Endodermal cell (in vitro differentiated cells): ENCODE measurements at regions not wholly inside any gene's neighbourhood (a gene's known extent, or its start where the extent isn't known, plus 50 kb on each side); places are given as distances from the start of the nearest gene placed in this dataset.
A peak's percentile ranks its signal among the peaks of the same experiment; 100 is the strongest.

ENCODE experiments used
- DNase-seq: peaks from one replicate; pipeline ENCODE4 v3.0.0-alpha.2; 2017
- H3K27ac ChIP-seq: 2 replicates; pipeline ENCODE4 v1.5.1; 2013; ENCODE audit warnings: mild to moderate bottlenecking, low read depth, low read length, moderate library complexity
- H3K27me3 ChIP-seq: 2 replicates; pipeline ENCODE4 v1.6.1; 2013; ENCODE audit warnings: mild to moderate bottlenecking, low read length, moderate library complexity; ENCODE audit not compliant: insufficient read depth, control insufficient read depth, poor library complexity, severe bottlenecking
- H3K36me3 ChIP-seq: 2 replicates; pipeline ENCODE4 v1.7.0; 2013; ENCODE audit warnings: mild to moderate bottlenecking, low read length, moderate library complexity; ENCODE audit not compliant: control insufficient read depth, insufficient read depth
- H3K4me1 ChIP-seq: one replicate; pipeline ENCODE4 v1.7.0; 2013; ENCODE audit warnings: low read length; ENCODE audit not compliant: control insufficient read depth, insufficient read depth
- H3K4me3 ChIP-seq: 2 replicates; pipeline ENCODE4 v1.5.1; 2013; ENCODE audit warnings: mild to moderate bottlenecking, low read length, moderate library complexity
- H3K9ac ChIP-seq: 2 replicates; pipeline ENCODE4 v1.6.1; 2013; ENCODE audit warnings: mild to moderate bottlenecking, low read length, moderate library complexity; ENCODE audit not compliant: poor library complexity, severe bottlenecking; ENCODE audit errors: extremely low read depth
- H3K9me3 ChIP-seq: 2 replicates; pipeline ENCODE4 v1.6.1; 2013; ENCODE audit warnings: mild to moderate bottlenecking, low read length, moderate library complexity; ENCODE audit not compliant: control insufficient read depth
- H3K27ac Mint-ChIP-seq: 2 replicates; pipeline ENCODE4 v1.8.0; 2020; ENCODE audit warnings: mixed read lengths
- H3K27me3 Mint-ChIP-seq: 2 replicates; pipeline ENCODE4 v1.8.0; 2021; ENCODE audit warnings: mild to moderate bottlenecking, mixed read lengths; ENCODE audit not compliant: insufficient read depth
- H3K36me3 Mint-ChIP-seq: 2 replicates; pipeline ENCODE4 v1.8.0; 2020; ENCODE audit warnings: low read depth, mixed read lengths
- H3K4me1 Mint-ChIP-seq: 2 replicates; pipeline ENCODE4 v1.8.0; 2020; ENCODE audit warnings: mixed read lengths
- H3K4me3 Mint-ChIP-seq: 2 replicates; pipeline ENCODE4 v1.8.0; 2020; ENCODE audit warnings: mild to moderate bottlenecking, moderate library complexity, mixed read lengths
- H3K9me3 Mint-ChIP-seq: 2 replicates; pipeline ENCODE4 v1.8.0; 2020; ENCODE audit warnings: mild to moderate bottlenecking, mixed read lengths
- WGBS, 2 experiments: methylation state at CpG; one replicate each; pipeline versions ENCODE4 v1.1.5 to v1.1.7; 2013; ENCODE audit warnings: missing lambda C conversion rate in 2 of 2, mixed read lengths in 1 of 2; ENCODE audit not compliant: insufficient coverage in 1 of 2, insufficient read length in 1 of 2; 5-methylcytosine and 5-hydroxymethylcytosine counted together
- TF ChIP-seq, protein P1 (sequence below): fragments of 200-600 bp; sonication (generic); conservative IDR thresholded peaks from 2 replicates; pipeline ENCODE4 v1.5.0; 2021; ENCODE audit warnings: antibody characterized with exemption, mild to moderate bottlenecking

DNA sequence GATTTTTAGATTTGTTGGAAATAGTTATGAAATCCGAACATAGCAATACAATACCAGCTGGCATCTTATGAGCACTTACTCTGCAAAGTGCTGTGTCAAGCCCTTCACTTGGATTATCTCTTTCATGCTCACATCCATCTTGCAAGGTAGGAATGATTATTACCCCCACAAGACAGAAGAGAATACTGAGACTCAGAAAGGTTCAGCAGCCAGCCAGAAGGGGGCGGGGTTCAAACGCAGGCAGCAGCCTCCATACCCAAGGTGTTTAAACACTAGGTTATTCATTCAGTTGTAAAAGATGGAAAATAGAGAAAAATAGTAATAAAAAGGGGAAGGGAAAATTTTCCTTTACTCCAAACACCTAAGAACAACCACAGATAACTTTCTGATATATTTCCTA, 158.5 kb downstream of the CCDC34 start:
- no peak overlapping the region for H3K4me3 ChIP-seq
- no peaks in the 10 kb centered on the region for H3K9me3 ChIP-seq
- H3K27me3 ChIP-seq = no peaks in the 10 kb centered on the region
- H3K27ac Mint-ChIP-seq = no peak overlapping the region
- H3K27ac ChIP-seq = no peak overlapping the region
- DNase-seq = peak; percentile 74
- no peaks in the 10 kb centered on the region for H3K27me3 Mint-ChIP-seq
- no peaks in the 10 kb centered on the region for H3K9me3 Mint-ChIP-seq
- no peak overlapping the region for H3K9ac ChIP-seq
- H3K4me3 Mint-ChIP-seq = no peak overlapping the region
- TF ChIP-seq, protein P1, sequence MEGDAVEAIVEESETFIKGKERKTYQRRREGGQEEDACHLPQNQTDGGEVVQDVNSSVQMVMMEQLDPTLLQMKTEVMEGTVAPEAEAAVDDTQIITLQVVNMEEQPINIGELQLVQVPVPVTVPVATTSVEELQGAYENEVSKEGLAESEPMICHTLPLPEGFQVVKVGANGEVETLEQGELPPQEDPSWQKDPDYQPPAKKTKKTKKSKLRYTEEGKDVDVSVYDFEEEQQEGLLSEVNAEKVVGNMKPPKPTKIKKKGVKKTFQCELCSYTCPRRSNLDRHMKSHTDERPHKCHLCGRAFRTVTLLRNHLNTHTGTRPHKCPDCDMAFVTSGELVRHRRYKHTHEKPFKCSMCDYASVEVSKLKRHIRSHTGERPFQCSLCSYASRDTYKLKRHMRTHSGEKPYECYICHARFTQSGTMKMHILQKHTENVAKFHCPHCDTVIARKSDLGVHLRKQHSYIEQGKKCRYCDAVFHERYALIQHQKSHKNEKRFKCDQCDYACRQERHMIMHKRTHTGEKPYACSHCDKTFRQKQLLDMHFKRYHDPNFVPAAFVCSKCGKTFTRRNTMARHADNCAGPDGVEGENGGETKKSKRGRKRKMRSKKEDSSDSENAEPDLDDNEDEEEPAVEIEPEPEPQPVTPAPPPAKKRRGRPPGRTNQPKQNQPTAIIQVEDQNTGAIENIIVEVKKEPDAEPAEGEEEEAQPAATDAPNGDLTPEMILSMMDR = peak; percentile 78
- WGBS, 2 experiments = 47 to 88% methylated on average over 1 to 2 of the region's 3 CpGs
- H3K4me1 Mint-ChIP-seq = peaks cover 63% of the 10 kb centered on the region
- peaks cover 3% of the 10 kb centered on the region for H3K36me3 ChIP-seq
- H3K4me1 ChIP-seq = peaks cover 34% of the 10 kb centered on the region
- H3K36me3 Mint-ChIP-seq = peaks cover 42% of the 10 kb centered on the region

DNA sequence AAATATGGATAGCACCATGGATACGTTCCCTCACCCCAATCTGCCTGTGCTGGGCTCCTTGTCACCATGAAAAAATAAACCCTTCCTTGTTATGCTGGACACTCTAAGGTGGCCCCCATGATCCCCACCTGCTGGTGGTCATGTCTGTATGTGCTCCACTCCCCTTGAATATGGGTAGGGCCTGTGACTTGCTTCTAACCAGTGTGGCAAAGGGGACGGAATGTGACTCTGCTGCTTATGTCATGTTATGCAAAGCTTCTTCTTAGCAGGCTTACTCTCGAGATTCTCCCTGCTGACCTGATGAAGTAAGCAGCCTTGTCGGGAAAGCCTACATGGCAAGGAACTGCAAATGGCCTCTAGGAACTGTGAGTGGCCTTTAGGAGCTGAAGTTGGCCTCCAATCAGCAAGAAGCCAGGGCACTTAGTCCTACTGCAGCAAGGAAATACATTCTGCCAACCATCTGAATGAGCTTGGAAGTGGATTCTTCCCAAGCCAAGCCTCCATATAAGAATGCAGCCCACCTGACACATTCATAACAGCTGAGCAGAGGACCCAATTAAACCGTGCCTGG, 159.9 kb downstream of the CCDC34 start:
- TF ChIP-seq, protein P1 = no peak
- no peak overlapping the region for H3K4me3 Mint-ChIP-seq
- peaks cover 31% of the 10 kb centered on the region for H3K4me1 ChIP-seq
- H3K4me1 Mint-ChIP-seq = peaks cover 58% of the 10 kb centered on the region
- 86 to 94% methylated on average over 3 to 5 of the region's 5 CpGs for WGBS, 2 experiments
- no peaks in the 10 kb centered on the region for H3K27me3 Mint-ChIP-seq
- H3K36me3 ChIP-seq = peaks cover 2% of the 10 kb centered on the region
- peaks cover 33% of the 10 kb centered on the region for H3K36me3 Mint-ChIP-seq
- H3K9me3 ChIP-seq = no peaks in the 10 kb centered on the region
- no peaks in the 10 kb centered on the region for H3K9me3 Mint-ChIP-seq
- no peak overlapping the region for H3K9ac ChIP-seq
- peak; percentile 56 for DNase-seq
- no peak overlapping the region for H3K27ac ChIP-seq
- peak overlapping the region; percentile 49 for H3K27ac Mint-ChIP-seq
- H3K27me3 ChIP-seq = no peaks in the 10 kb centered on the region
- no peak overlapping the region for H3K4me3 ChIP-seq

DNA sequence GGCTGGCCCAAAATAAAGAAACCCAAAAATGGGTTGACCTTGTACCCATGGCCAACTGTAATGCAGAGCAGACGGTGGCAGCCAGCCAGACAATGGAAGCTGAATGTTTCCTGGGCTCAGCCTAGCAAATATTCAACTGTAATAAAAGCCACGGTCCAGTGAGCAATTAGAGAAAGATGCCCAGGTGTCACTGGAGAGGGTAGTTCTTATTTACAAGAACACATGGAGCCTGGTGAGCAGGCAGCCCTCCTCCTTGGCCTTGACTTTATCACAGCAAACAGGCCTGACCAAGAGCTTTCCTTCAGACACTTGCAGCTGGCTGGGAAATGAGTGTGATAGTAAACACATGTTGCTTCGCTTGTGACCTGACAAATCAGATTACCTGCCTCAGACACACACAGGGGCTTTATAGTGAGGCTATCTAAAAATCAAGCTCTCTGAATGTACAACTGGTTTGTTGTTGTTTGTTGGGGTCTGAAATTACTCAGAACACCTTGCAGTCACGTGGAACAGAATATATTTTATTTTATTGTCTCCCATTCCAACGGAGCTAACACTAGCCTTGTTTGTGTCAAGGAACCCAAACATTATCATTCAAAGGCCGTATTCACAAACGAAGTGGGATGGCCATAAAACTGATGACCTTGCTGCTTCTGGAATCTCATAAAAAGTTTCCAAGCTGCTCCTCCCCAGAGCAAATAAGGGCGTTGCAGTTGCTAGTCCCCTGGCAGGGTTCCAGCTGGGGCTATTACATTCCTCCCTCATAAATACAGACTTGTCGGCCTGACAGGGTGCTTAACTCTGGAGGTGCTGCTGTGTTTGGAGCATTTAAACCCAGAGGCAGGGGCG, 161.1 kb downstream of the BBOX1 start:
- Histone ChIP-seq H3K4me1 (peaks cover 24% of the 10 kb centered on the region), H3K27me3 (no peaks in the 10 kb centered on the region), H3K4me3 (no peak overlapping the region), H3K36me3 (no peaks in the 10 kb centered on the region), H3K9ac (no peak overlapping the region), H3K9me3 (no peaks in the 10 kb centered on the region), H3K27ac (no peak overlapping the region)
- Mint-ChIP-seq H3K36me3 (peaks cover 21% of the 10 kb centered on the region), H3K4me3 (no peak overlapping the region), H3K27ac (peak overlapping the region; percentile 77), H3K9me3 (no peaks in the 10 kb centered on the region), H3K27me3 (no peaks in the 10 kb centered on the region), H3K4me1 (peaks cover 44% of the 10 kb centered on the region)
- 83 to 84% methylated on average over 7 to 10 of the region's 10 CpGs for WGBS, 2 experiments
- TF ChIP-seq, protein P1 = no peak
- peak; percentile 54 for DNase-seq
